Activated CD8-positive, alpha-beta T cell treated with anti-CD3 and anti-CD28 coated beads for 36 hours (primary cell): ENCODE measurements at regions not wholly inside any gene's neighbourhood (a gene's known extent, or its start where the extent isn't known, plus 50 kb on each side); places are given as distances from the start of the nearest gene placed in this dataset.

Source experiments
- ATAC-seq: fragments of 200-7000 bp; cut with Tn5 transposase; one replicate; pipeline ENCODE4 v1.10.0; 2021; ENCODE audit warnings: mild to moderate bottlenecking, moderate library complexity
- CTCF ChIA-PET: fragments of 350-600 bp; sonication (Branson Sonifier 250); formaldehyde crosslinking; loops from one replicate; lab custom pipeline; 2021; ENCODE audit warnings: antibody characterized with exemption; lab: Charles Lee
- POLR2A ChIA-PET: fragments of 350-600 bp; sonication (Branson Sonifier 250); formaldehyde crosslinking; loops from one replicate; lab custom pipeline; 2021; ENCODE audit warnings: antibody characterized with exemption; lab: Charles Lee
- DNase-seq: peaks from one replicate; pipeline ENCODE4 v3.0.0-alpha.2; 2020
- H3K27ac Mint-ChIP-seq: one replicate; pipeline ENCODE4 v1.8.0; 2021; ENCODE audit warnings: mild to moderate bottlenecking, mixed read lengths
- H3K27me3 Mint-ChIP-seq: one replicate; pipeline ENCODE4 v1.8.0; 2021; ENCODE audit warnings: mixed read lengths
- H3K36me3 Mint-ChIP-seq: one replicate; pipeline ENCODE4 v1.8.0; 2021; ENCODE audit warnings: low read depth, mixed read lengths
- H3K4me1 Mint-ChIP-seq: one replicate; pipeline ENCODE4 v1.8.0; 2021; ENCODE audit warnings: low read depth, mixed read lengths
- H3K4me3 Mint-ChIP-seq: one replicate; pipeline ENCODE4 v1.8.0; 2021; ENCODE audit warnings: mild to moderate bottlenecking, moderate library complexity, mixed read lengths
- H3K9me3 Mint-ChIP-seq: one replicate; pipeline ENCODE4 v1.8.0; 2021; ENCODE audit warnings: mixed read lengths
- intact Hi-C: fragments of 100-400 bp; cut with micrococcal nuclease; formaldehyde crosslinking; loops from one replicate; pipeline ENCODE4 v1.10.0; 2022
- TF ChIP-seq, protein P1 (sequence below): fragments of 200-600 bp; IDR thresholded peaks from one replicate; pipeline ENCODE4 v1.8.0; 2022; ENCODE audit warnings: antibody characterized with exemption, mild to moderate bottlenecking

DNA sequence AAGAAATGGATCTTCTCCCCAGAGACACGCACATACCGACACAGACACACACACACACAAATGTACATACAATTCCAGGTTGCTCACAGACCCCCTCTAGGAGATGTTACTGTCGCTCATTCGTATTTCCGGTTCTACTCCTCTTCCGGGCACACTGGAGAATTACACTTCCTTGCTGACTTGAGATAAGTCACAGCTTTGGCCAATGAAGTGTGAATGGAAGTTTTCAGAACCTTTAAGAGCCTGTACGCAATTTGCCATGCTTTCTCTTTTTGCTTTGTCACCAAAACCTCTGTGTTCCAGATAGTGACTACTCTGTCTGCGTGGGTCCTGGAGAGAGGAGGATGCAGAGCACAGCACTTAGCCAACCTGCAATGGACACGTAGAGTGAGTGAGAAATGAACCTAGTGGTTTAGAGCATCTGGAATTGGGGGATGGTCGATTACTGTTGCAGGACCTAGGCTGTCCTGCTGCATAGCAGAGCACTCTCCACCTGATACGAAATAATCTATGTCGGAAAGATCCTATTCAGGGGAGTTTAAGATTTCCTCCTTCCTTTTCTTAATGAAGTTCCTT lies 239.5 kb upstream of the TET2 start:
- no peaks in the 10 kb centered on the region for H3K9me3 Mint-ChIP-seq
- H3K4me1 Mint-ChIP-seq = peaks cover under 1% of the 10 kb centered on the region
- H3K36me3 Mint-ChIP-seq = no peaks in the 10 kb centered on the region
- H3K27ac Mint-ChIP-seq = no peak overlapping the region
- H3K4me3 Mint-ChIP-seq = no peak overlapping the region
- ChIA-PET POLR2A (no interaction called here), CTCF (interaction anchor here (1.4 kb wide), 1 partner anchor 47 kb away, joined by 3 read pairs; no protein-coding TSS in a partner anchor)
- no peak for DNase-seq
- TF ChIP-seq, protein P1, sequence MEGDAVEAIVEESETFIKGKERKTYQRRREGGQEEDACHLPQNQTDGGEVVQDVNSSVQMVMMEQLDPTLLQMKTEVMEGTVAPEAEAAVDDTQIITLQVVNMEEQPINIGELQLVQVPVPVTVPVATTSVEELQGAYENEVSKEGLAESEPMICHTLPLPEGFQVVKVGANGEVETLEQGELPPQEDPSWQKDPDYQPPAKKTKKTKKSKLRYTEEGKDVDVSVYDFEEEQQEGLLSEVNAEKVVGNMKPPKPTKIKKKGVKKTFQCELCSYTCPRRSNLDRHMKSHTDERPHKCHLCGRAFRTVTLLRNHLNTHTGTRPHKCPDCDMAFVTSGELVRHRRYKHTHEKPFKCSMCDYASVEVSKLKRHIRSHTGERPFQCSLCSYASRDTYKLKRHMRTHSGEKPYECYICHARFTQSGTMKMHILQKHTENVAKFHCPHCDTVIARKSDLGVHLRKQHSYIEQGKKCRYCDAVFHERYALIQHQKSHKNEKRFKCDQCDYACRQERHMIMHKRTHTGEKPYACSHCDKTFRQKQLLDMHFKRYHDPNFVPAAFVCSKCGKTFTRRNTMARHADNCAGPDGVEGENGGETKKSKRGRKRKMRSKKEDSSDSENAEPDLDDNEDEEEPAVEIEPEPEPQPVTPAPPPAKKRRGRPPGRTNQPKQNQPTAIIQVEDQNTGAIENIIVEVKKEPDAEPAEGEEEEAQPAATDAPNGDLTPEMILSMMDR = no peak
- no peaks in the 10 kb centered on the region for H3K27me3 Mint-ChIP-seq
- intact Hi-C loops = no loop called here
- ATAC-seq = no peak

DNA sequence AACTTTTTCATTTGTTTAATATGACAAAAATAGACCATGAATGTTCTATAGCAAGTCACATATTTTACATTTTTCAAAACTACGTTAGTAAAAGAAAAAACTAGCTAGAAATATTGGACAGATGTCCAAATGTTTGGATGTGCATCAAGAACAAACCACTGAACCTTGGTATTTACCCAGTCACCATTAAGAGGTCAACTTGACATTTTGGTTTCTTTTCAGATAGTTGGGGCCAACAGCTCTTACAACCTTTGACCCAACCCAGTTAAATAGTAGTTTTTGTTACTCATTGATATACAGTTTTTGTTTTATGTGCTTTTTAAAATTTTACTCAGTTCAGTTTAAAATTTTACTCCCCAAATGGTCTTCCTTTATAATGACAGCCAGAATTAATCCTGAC lies 238.7 kb upstream of the TET2 start:
- Mint-ChIP-seq H3K9me3 (peaks cover 2% of the 10 kb centered on the region), H3K36me3 (no peaks in the 10 kb centered on the region)
- no peak for DNase-seq

DNA sequence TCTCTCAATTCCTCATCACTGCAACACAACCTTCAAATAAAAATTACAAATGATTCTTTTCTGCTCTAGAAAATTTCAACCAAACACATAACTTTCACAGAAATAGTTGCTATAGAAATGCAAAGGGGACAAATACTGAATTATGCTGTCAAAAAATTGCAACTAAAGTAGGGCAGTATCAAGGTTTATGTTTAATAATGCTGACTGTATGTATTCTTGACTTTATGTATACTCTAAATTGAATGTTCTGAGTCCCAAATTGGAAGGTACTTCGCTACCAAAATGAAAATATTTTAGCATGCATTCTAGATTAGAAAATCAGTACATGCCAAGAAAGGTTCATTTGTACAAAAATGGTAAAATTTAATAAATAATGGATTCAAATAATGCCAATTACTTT lies 237.3 kb upstream of the TET2 start:
- TF ChIP-seq, protein P1 = no peak

More for the DNA sequence above, 238.7 kb upstream of the TET2 start:
- Mint-ChIP-seq H3K27me3 (no peaks in the 10 kb centered on the region), H3K27ac (no peak overlapping the region), H3K4me1 (no peaks in the 10 kb centered on the region), H3K4me3 (no peak overlapping the region)
- TF ChIP-seq, protein P1 = no peak
- ChIA-PET CTCF (no interaction called here), POLR2A (no interaction called here)
- ATAC-seq = no peak
- intact Hi-C loops = no loop called here

DNA sequence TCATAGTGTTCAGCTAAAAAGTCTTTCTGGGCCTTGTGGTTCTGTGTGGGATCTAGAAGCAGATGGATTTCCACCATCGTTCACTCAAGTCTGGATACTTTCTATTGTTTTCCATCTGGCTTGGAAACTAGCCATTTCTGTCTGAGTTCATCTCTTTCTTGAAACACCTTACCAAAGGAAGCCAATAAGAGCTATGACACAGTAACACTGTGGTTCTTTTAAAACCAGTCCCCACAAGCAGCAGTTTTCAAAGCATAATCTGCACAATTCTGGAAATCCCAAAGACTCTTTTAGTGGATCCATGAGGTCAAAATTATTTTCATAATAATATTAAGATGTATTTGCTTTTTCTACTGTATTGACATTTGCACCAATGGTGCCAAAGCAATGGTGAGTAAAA lies 234.2 kb upstream of the TET2 start:
- Mint-ChIP-seq H3K4me3 (no peak overlapping the region), H3K27ac (no peak overlapping the region), H3K27me3 (no peaks in the 10 kb centered on the region), H3K9me3 (peaks cover 2% of the 10 kb centered on the region), H3K4me1 (no peaks in the 10 kb centered on the region), H3K36me3 (no peaks in the 10 kb centered on the region)
- ATAC-seq (no peak), DNase-seq (no peak)
- POLR2A ChIA-PET = interaction anchor here (1.2 kb wide), 1 partner anchor 12 kb away, joined by 3 read pairs; no protein-coding TSS in a partner anchor
- CTCF ChIA-PET = interaction anchor here (1.7 to 2.7 kb wide), 2 partner anchors 7 to 10 kb away, joined by 5 to 8 read pairs; no protein-coding TSS in a partner anchor
- intact Hi-C loops = no loop called here
- TF ChIP-seq, protein P1 = no peak

More for the DNA sequence above, 237.3 kb upstream of the TET2 start:
- no peaks in the 10 kb centered on the region for H3K27me3 Mint-ChIP-seq
- intact Hi-C loops = no loop called here
- no peaks in the 10 kb centered on the region for H3K4me1 Mint-ChIP-seq
- ATAC-seq = no peak
- ChIA-PET POLR2A (no interaction called here), CTCF (no interaction called here)
- no peak for DNase-seq
- peaks cover 2% of the 10 kb centered on the region for H3K9me3 Mint-ChIP-seq
- H3K27ac Mint-ChIP-seq = no peak overlapping the region
- no peaks in the 10 kb centered on the region for H3K36me3 Mint-ChIP-seq
- H3K4me3 Mint-ChIP-seq = no peak overlapping the region

DNA sequence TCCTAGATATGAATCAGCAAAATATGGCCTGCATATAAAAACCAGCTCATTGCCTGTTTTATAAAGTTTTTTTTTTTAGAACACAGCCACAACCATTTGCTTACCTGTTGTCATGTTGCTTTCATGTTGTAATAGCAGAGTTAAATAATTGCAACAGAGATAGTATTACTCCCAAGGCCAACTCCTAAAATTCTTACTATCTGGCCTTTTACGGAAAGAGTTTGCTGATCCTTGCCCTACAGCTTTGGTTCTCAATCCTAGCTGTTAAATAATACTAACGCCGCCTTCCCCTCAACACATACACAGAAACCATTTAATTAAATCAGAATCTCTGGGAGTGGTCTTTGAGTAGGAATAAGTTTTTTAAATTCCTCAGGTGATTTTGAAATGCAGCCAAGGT lies 231.3 kb upstream of the TET2 start:
- H3K27ac Mint-ChIP-seq = no peak overlapping the region
- intact Hi-C loops = no loop called here
- TF ChIP-seq, protein P1 = no peak

More for the DNA sequence above, 231.3 kb upstream of the TET2 start:
- ChIA-PET CTCF (no interaction called here), POLR2A (no interaction called here)
- Mint-ChIP-seq H3K9me3 (peaks cover 2% of the 10 kb centered on the region), H3K4me1 (peaks cover 7% of the 10 kb centered on the region), H3K27me3 (no peaks in the 10 kb centered on the region), H3K36me3 (no peaks in the 10 kb centered on the region), H3K4me3 (no peak overlapping the region)
- DNase-seq (no peak), ATAC-seq (no peak)
